Testis (tissue), 2 donors: ENCODE measurements at regions not wholly inside any gene's neighbourhood (a gene's known extent, or its start where the extent isn't known, plus 50 kb on each side); places are given as distances from the start of the nearest gene placed in this dataset.

ENCODE experiments used
- CTCF ChIP-seq, 3 experiments: fragments of 450-650 bp in 2 of 3; fragments of 200-600 bp in 1 of 3; sonication (generic) in 1 of 3; IDR thresholded peaks; one replicate each; pipeline ENCODE4 v1.5.1; 2016 to 2019; ENCODE audit warnings: antibody characterized with exemption in 3 of 3, mild to moderate bottlenecking in 2 of 3, moderate library complexity in 1 of 3
- POLR2A ChIP-seq: fragments of 450-650 bp; IDR thresholded peaks from one replicate; pipeline ENCODE4 v1.6.1; 2017; ENCODE audit warnings: antibody characterized with exemption, mild to moderate bottlenecking, moderate library complexity

- TF ChIP-seq CTCF (IDR thresholded peaks at IDR 0.05): no peak
- TF ChIP-seq POLR2A: no peak
These were observed 1148.5 kb upstream of the FAM98A start for GRCh38 chr2:34747643-34748042.
